GM23338 (cell line): ENCODE measurements at regions not wholly inside any gene's neighbourhood (a gene's known extent, or its start where the extent isn't known, plus 50 kb on each side); places are given as distances from the start of the nearest gene placed in this dataset.

ENCODE experiments used
- ATAC-seq: fragments of 200-7000 bp; cut with Tn5 transposase; 3 replicates; pipeline ENCODE4 v1.9.1; 2020
- DNase-seq: peaks from one replicate; pipeline ENCODE4 v3.0.0-alpha.2; 2015; ENCODE audit warnings: low spot score
- H2AFZ ChIP-seq: fragments of 200-600 bp; sonication (generic); 2 replicates; pipeline ENCODE4 v1.8.0; 2016; ENCODE audit warnings: antibody characterized with exemption, mild to moderate bottlenecking, moderate library complexity
- H3F3A ChIP-seq: fragments of 200-600 bp; sonication (generic); replicated peaks from 2 replicates; pipeline ENCODE4 v1.8.0; 2017; ENCODE audit warnings: antibody characterized with exemption, mixed run types, low read depth
- H3K27ac ChIP-seq: fragments of 200-600 bp; sonication (generic); 2 replicates; pipeline ENCODE4 v1.6.1; 2016; ENCODE audit warnings: low read depth
- H3K27me3 ChIP-seq: fragments of 200-600 bp; sonication (generic); 2 replicates; pipeline ENCODE4 v1.8.0; 2016; ENCODE audit warnings: mild to moderate bottlenecking, mixed run types, moderate library complexity; ENCODE audit not compliant: insufficient read depth
- H3K36me3 ChIP-seq: fragments of 200-600 bp; sonication (generic); 2 replicates; pipeline ENCODE4 v1.8.0; 2016; ENCODE audit warnings: mild to moderate bottlenecking; ENCODE audit not compliant: insufficient read depth
- H3K4me1 ChIP-seq: fragments of 200-600 bp; sonication (generic); 2 replicates; pipeline ENCODE4 v1.8.0; 2016; ENCODE audit warnings: mild to moderate bottlenecking, moderate library complexity; ENCODE audit not compliant: insufficient read depth
- H3K4me2 ChIP-seq: fragments of 200-600 bp; sonication (generic); 2 replicates; pipeline ENCODE4 v1.7.1; 2017; ENCODE audit warnings: mixed run types
- H3K4me3 ChIP-seq: fragments of 200-600 bp; sonication (generic); 2 replicates; pipeline ENCODE4 v1.6.1; 2016; ENCODE audit warnings: mixed run types
- H3K79me2 ChIP-seq: fragments of 200-600 bp; sonication (generic); replicated peaks from 2 replicates; pipeline ENCODE4 v1.8.0; 2017; ENCODE audit warnings: mild to moderate bottlenecking; ENCODE audit not compliant: insufficient read depth
- H3K9me2 ChIP-seq: fragments of 200-600 bp; sonication (generic); 2 replicates; pipeline ENCODE4 v1.8.0; 2017; ENCODE audit not compliant: insufficient read depth
- H4K20me1 ChIP-seq: fragments of 200-600 bp; sonication (generic); replicated peaks from 2 replicates; pipeline ENCODE4 v1.8.0; 2017; ENCODE audit warnings: mild to moderate bottlenecking; ENCODE audit not compliant: insufficient read depth
- H3K27ac Mint-ChIP-seq: 2 replicates; pipeline ENCODE4 v1.8.0; 2020; ENCODE audit warnings: inconsistent platforms, mild to moderate bottlenecking, moderate library complexity, mixed read lengths
- H3K27me3 Mint-ChIP-seq: 3 replicates; pipeline ENCODE4 v1.8.0; 2022; ENCODE audit warnings: low read depth, mild to moderate bottlenecking, moderate library complexity, mixed read lengths, inconsistent platforms; ENCODE audit not compliant: insufficient read depth, poor library complexity
- H3K36me3 Mint-ChIP-seq: 3 replicates; pipeline ENCODE4 v1.8.0; 2021; ENCODE audit warnings: low read depth, mild to moderate bottlenecking, inconsistent platforms, moderate library complexity, mixed read lengths
- H3K4me1 Mint-ChIP-seq: 3 replicates; pipeline ENCODE4 v1.8.0; 2020; ENCODE audit warnings: mild to moderate bottlenecking, inconsistent platforms, mixed read lengths
- H3K4me3 Mint-ChIP-seq: 3 replicates; pipeline ENCODE4 v1.8.0; 2021; ENCODE audit warnings: moderate library complexity, mild to moderate bottlenecking, inconsistent platforms, mixed read lengths
- H3K9me3 Mint-ChIP-seq: 3 replicates; pipeline ENCODE4 v1.8.0; 2020; ENCODE audit warnings: moderate library complexity, mild to moderate bottlenecking, inconsistent platforms, mixed read lengths
- CREB1 ChIP-seq: fragments of 250-450 bp; sonication (Bioruptor Pico); IDR thresholded peaks from 2 replicates; pipeline ENCODE4 v1.5.0; 2020; ENCODE audit warnings: low read depth, mild to moderate bottlenecking, moderate library complexity
- CTCF ChIP-seq, 2 experiments: fragments of 200-600 bp in 1 of 2; sonication (generic) in 1 of 2; conservative IDR thresholded peaks; 2 replicates each; pipeline versions ENCODE4 v1.5.1 to v1.6.1; 2016 to 2017; ENCODE audit warnings: antibody characterized with exemption in 2 of 2, low read depth in 2 of 2, mild to moderate bottlenecking in 2 of 2, moderate library complexity in 1 of 2
- ETS1 ChIP-seq: IDR thresholded peaks from 2 replicates; pipeline ENCODE4 v1.6.1; 2016; ENCODE audit warnings: antibody characterized with exemption
- EZH2 ChIP-seq: fragments of 200-600 bp; sonication (generic); IDR thresholded peaks from one replicate; pipeline ENCODE4 v1.8.0; 2017; ENCODE audit warnings: antibody characterized with exemption, mild to moderate bottlenecking, low read depth; ENCODE audit not compliant: unreplicated experiment
- EZH2phosphoT487 ChIP-seq: fragments of 200-600 bp; sonication (generic); IDR thresholded peaks from one replicate; pipeline ENCODE4 v1.8.1; 2018; ENCODE audit warnings: antibody characterized with exemption; ENCODE audit not compliant: unreplicated experiment
- NANOG ChIP-seq: IDR thresholded peaks from 2 replicates; pipeline ENCODE4 v1.6.1; 2016; ENCODE audit warnings: antibody characterized with exemption, borderline replicate concordance
- POLR2AphosphoS5 ChIP-seq: IDR thresholded peaks from 2 replicates; pipeline ENCODE4 v1.6.1; 2016; ENCODE audit warnings: antibody characterized with exemption, low read depth
- REST ChIP-seq: IDR thresholded peaks from one replicate; pipeline ENCODE4 v1.6.1; 2018; ENCODE audit warnings: antibody characterized with exemption; ENCODE audit not compliant: unreplicated experiment
- STAT1 ChIP-seq: IDR thresholded peaks from one replicate; pipeline ENCODE4 v1.6.1; 2016; ENCODE audit warnings: antibody characterized with exemption; ENCODE audit not compliant: unreplicated experiment
- ZNF114 ChIP-seq: fragments of 250-450 bp; sonication (Bioruptor Pico); IDR thresholded peaks from 2 replicates; pipeline ENCODE4 v1.5.0; 2020; ENCODE audit warnings: mild to moderate bottlenecking, moderate library complexity
- ZNF331 ChIP-seq: fragments of 250-450 bp; sonication (Bioruptor Pico); IDR thresholded peaks from 2 replicates; pipeline ENCODE4 v1.5.0; 2020; ENCODE audit warnings: low read depth, mild to moderate bottlenecking, moderate library complexity

- no peak for TF ChIP-seq REST
- no peak for TF ChIP-seq CTCF (conservative IDR thresholded peaks at IDR 0.05; ENCODE audit: low read depth in 2 of 2)
- no peak for TF ChIP-seq CREB1 (CRISPR knock-in tag)
- TF ChIP-seq EZH2, result no peak
- TF ChIP-seq ETS1, result no peak
- TF ChIP-seq NANOG, result no peak
- no peak for TF ChIP-seq ZNF331 (CRISPR knock-in tag)
- no peak for TF ChIP-seq ZNF114 (CRISPR knock-in tag)
- TF ChIP-seq POLR2AphosphoS5, result no peak
Observed at GRCh38 chrX:69320116-69320515, 154.9 kb upstream of the PJA1 start (continued).

- TF ChIP-seq ZNF331 (CRISPR knock-in tag), result no peak
- TF ChIP-seq STAT1, result no peak
- no peak for TF ChIP-seq POLR2AphosphoS5
- no peak for TF ChIP-seq EZH2phosphoT487
- no peak for TF ChIP-seq CREB1 (CRISPR knock-in tag)
- TF ChIP-seq EZH2, result no peak
Observed at GRCh38 chrX:69319376-69319775, 154.1 kb upstream of the PJA1 start.

More at GRCh38 chrX:69319376-69319775, 154.1 kb upstream of the PJA1 start:
- no peaks in the 10 kb centered on the region for H3K36me3 Mint-ChIP-seq
- H3F3A ChIP-seq, result no peaks in the 10 kb centered on the region
- no peaks in the 10 kb centered on the region for H3K9me2 ChIP-seq
- no peaks in the 10 kb centered on the region for H3K9me3 Mint-ChIP-seq
- H3K27me3 Mint-ChIP-seq, result peaks cover 4% of the 10 kb centered on the region
- no peak for DNase-seq
- no peak overlapping the region; the same call in 1 of the 2 replicates for H3K4me2 ChIP-seq
- H4K20me1 ChIP-seq, result no peaks in the 10 kb centered on the region
- no peak overlapping the region for H3K27ac ChIP-seq
- H3K27me3 ChIP-seq, result no peaks in the 10 kb centered on the region
- no peak overlapping the region for H3K4me3 ChIP-seq
- no peak overlapping the region for H2AFZ ChIP-seq
- H3K4me3 Mint-ChIP-seq, result no peak overlapping the region
- H3K79me2 ChIP-seq, result no peaks in the 10 kb centered on the region
- no peak overlapping the region for H3K27ac Mint-ChIP-seq
- H3K4me1 Mint-ChIP-seq, result peaks cover 49% of the 10 kb centered on the region
- H3K36me3 ChIP-seq, result no peaks in the 10 kb centered on the region
- no peak for ATAC-seq
- H3K4me1 ChIP-seq, result peaks cover 28% of the 10 kb centered on the region
